IMR-90 (cell line): ENCODE measurements at regions not wholly inside any gene's neighbourhood (a gene's known extent, or its start where the extent isn't known, plus 50 kb on each side); places are given as distances from the start of the nearest gene placed in this dataset.

Source experiments
- ATAC-seq: fragments of 200-7000 bp; cut with Tn5 transposase; 2 replicates; pipeline ENCODE4 v1.9.1; 2020; ENCODE audit warnings: low read depth, mild to moderate bottlenecking, moderate library complexity
- BruUV-seq: library from RNA; stranded (reverse); fragments of 400-500 nt; replicated peaks from 2 replicates; lab custom pipeline; 2021; lab: Mats Ljungman, UMichigan
- CTCF ChIA-PET: fragments of 300-600 bp; formaldehyde crosslinking; extraction: SDS; loops from one replicate; lab custom pipeline; 2021; ENCODE audit warnings: antibody characterized with exemption; lab: Yijun Ruan, JAX
- POLR2A ChIA-PET: fragments of 300-600 bp; sonication (Branson Sonifier 250); formaldehyde crosslinking; loops from one replicate; lab custom pipeline; 2022; ENCODE audit warnings: antibody characterized with exemption; ENCODE audit not compliant: unreplicated experiment; lab: Charles Lee
- DNase-seq: peaks from one replicate; pipeline ENCODE4 v3.0.0; 2013
- H2AFZ ChIP-seq: replicated peaks from 2 replicates; pipeline ENCODE3; 2013; ENCODE audit warnings: low read length, mild to moderate bottlenecking; ENCODE audit not compliant: poor library complexity
- H2AK5ac ChIP-seq: 2 replicates; pipeline ENCODE4 v1.6.1; 2013; ENCODE audit warnings: low read depth, low read length, inconsistent platforms
- H2AK9ac ChIP-seq: replicated peaks from 2 replicates; pipeline ENCODE3; 2013; ENCODE audit warnings: mild to moderate bottlenecking, low read depth, low read length, moderate library complexity; ENCODE audit not compliant: poor library complexity
- H2BK120ac ChIP-seq: 2 replicates; pipeline ENCODE4 v1.6.1; 2013; ENCODE audit warnings: low read depth, low read length, inconsistent platforms
- H2BK15ac ChIP-seq: 3 replicates; pipeline ENCODE4 v1.6.1; 2013; ENCODE audit warnings: low read depth, low read length, inconsistent platforms
- H2BK20ac ChIP-seq: 2 replicates; pipeline ENCODE4 v1.6.1; 2013; ENCODE audit warnings: low read depth, mild to moderate bottlenecking, inconsistent platforms, low read length, moderate library complexity
- H2BK5ac ChIP-seq: 2 replicates; pipeline ENCODE4 v1.6.1; 2013; ENCODE audit warnings: mild to moderate bottlenecking, low read depth, low read length, inconsistent platforms; ENCODE audit not compliant: poor library complexity, severe bottlenecking
- H3K14ac ChIP-seq: replicated peaks from 2 replicates; pipeline ENCODE4 v1.6.1; 2013; ENCODE audit warnings: low read depth, low read length, inconsistent platforms
- H3K18ac ChIP-seq: 2 replicates; pipeline ENCODE4 v1.6.1; 2013; ENCODE audit warnings: low read depth, low read length, control low read depth
- H3K23ac ChIP-seq: 2 replicates; pipeline ENCODE4 v1.6.1; 2013; ENCODE audit warnings: low read depth, low read length, inconsistent platforms
- H3K27ac ChIP-seq: 2 replicates; pipeline ENCODE4 v1.5.1; 2013; ENCODE audit warnings: mild to moderate bottlenecking, control low read depth, low read length; ENCODE audit not compliant: insufficient read depth
- H3K27me3 ChIP-seq: 2 replicates; pipeline ENCODE4 v1.6.1; 2013; ENCODE audit warnings: low read length; ENCODE audit not compliant: control insufficient read depth, insufficient read depth
- H3K36me3 ChIP-seq: 2 replicates; pipeline ENCODE4 v1.6.1; 2013; ENCODE audit warnings: low read length, mixed read lengths; ENCODE audit not compliant: control insufficient read depth, insufficient read depth
- H3K4ac ChIP-seq: 2 replicates; pipeline ENCODE4 v1.6.1; 2013; ENCODE audit warnings: low read depth, low read length, inconsistent platforms
- H3K4me1 ChIP-seq: 2 replicates; pipeline ENCODE4 v1.6.1; 2013; ENCODE audit warnings: low read length, mixed read lengths; ENCODE audit not compliant: control insufficient read depth, insufficient read depth
- H3K4me2 ChIP-seq: 2 replicates; pipeline ENCODE4 v1.6.1; 2013; ENCODE audit warnings: low read depth, mild to moderate bottlenecking, control low read depth, low read length, moderate library complexity
- H3K4me3 ChIP-seq: 2 replicates; pipeline ENCODE4 v1.5.1; 2013; ENCODE audit warnings: low read depth, mild to moderate bottlenecking, control low read depth, low read length, moderate library complexity; ENCODE audit not compliant: insufficient read depth
- H3K56ac ChIP-seq: 2 replicates; pipeline ENCODE4 v1.6.1; 2013; ENCODE audit warnings: low read length, inconsistent platforms; ENCODE audit not compliant: insufficient read depth; ENCODE audit errors: extremely low read depth
- H3K79me1 ChIP-seq, 2 experiments: 2 replicates each; pipeline ENCODE4 v1.6.1; 2013; ENCODE audit warnings: low read length in 2 of 2, inconsistent platforms in 1 of 2, low read depth in 1 of 2
- H3K9ac ChIP-seq: 2 replicates; pipeline ENCODE4 v1.6.1; 2013; ENCODE audit warnings: low read depth, low read length, control low read depth
- H3K9me1 ChIP-seq: 2 replicates; pipeline ENCODE4 v1.6.1; 2013; ENCODE audit warnings: low read length, inconsistent platforms; ENCODE audit not compliant: insufficient read depth
- H3K9me3 ChIP-seq: 2 replicates; pipeline ENCODE4 v1.6.1; 2013; ENCODE audit warnings: low read length; ENCODE audit not compliant: control insufficient read depth, insufficient read depth
- H4K20me1 ChIP-seq: 2 replicates; pipeline ENCODE4 v1.6.1; 2013; ENCODE audit warnings: low read length, inconsistent platforms; ENCODE audit not compliant: insufficient read depth
- H4K5ac ChIP-seq: 2 replicates; pipeline ENCODE4 v1.6.1; 2013; ENCODE audit warnings: mild to moderate bottlenecking, low read depth, low read length, control low read depth
- H4K8ac ChIP-seq, 2 experiments: 2 replicates each; pipeline ENCODE4 v1.6.1; 2013; ENCODE audit warnings: low read depth in 2 of 2, low read length in 2 of 2, control low read depth in 1 of 2, inconsistent platforms in 1 of 2
- H4K91ac ChIP-seq: 2 replicates; pipeline ENCODE4 v1.6.1; 2013; ENCODE audit warnings: low read depth, low read length, inconsistent platforms; ENCODE audit not compliant: insufficient read depth
- CEBPB ChIP-seq: IDR thresholded peaks from 2 replicates; pipeline ENCODE4 v1.6.1; 2012; ENCODE audit warnings: low read depth, low read length, improper control_type of control experiment
- CTCF ChIP-seq: conservative IDR thresholded peaks from 2 replicates; pipeline ENCODE4 v1.5.1; 2012; ENCODE audit warnings: mild to moderate bottlenecking, low read depth, low read length, improper control_type of control experiment
- FOS ChIP-seq: fragments of 150-350 bp; IDR thresholded peaks from 2 replicates; pipeline ENCODE4 v1.6.1; 2016; ENCODE audit warnings: low read depth, low read length
- NFE2L2 ChIP-seq: fragments of 150-350 bp; IDR thresholded peaks from 2 replicates; pipeline ENCODE4 v1.6.1; 2016; ENCODE audit warnings: low read depth, mild to moderate bottlenecking, low read length
- POLR2A ChIP-seq: IDR thresholded peaks from 2 replicates; pipeline ENCODE4 v1.6.1; 2012; ENCODE audit warnings: mild to moderate bottlenecking, low read depth, low read length
- RCOR1 ChIP-seq: IDR thresholded peaks from 2 replicates; pipeline ENCODE4 v1.6.1; 2012; ENCODE audit warnings: mild to moderate bottlenecking, low read length, improper control_type of control experiment; ENCODE audit not compliant: insufficient replicate concordance
- SMC3 ChIP-seq: fragments of 150-350 bp; IDR thresholded peaks from 2 replicates; pipeline ENCODE4 v1.6.1; 2016; ENCODE audit warnings: low read depth, mild to moderate bottlenecking, antibody characterized with exemption, low read length, moderate library complexity
- USF2 ChIP-seq: fragments of 150-350 bp; IDR thresholded peaks from 2 replicates; pipeline ENCODE4 v1.6.1; 2017; ENCODE audit warnings: mild to moderate bottlenecking, antibody characterized with exemption, low read length, low read depth
- WGBS, 2 experiments: methylation state at CpG; one replicate each; pipeline versions ENCODE4 v1.1.5 to v1.1.7; 2013; ENCODE audit warnings: missing lambda C conversion rate in 2 of 2; ENCODE audit not compliant: insufficient read length in 1 of 2; ENCODE audit errors: extremely low coverage in 2 of 2; 5-methylcytosine and 5-hydroxymethylcytosine counted together
- dilution Hi-C: fragments of 300-500 bp; cut with HindIII; formaldehyde crosslinking; loops from one replicate; pipeline ENCODE4 v1.14.3; 2018; ENCODE audit warnings: low sequenced_read_pairs; ENCODE audit not compliant: unreplicated experiment
- in situ Hi-C: fragments of 300-500 bp; cut with MboI; formaldehyde crosslinking; loops from 3 replicates; pipeline ENCODE4 v1.14.3; 2019; ENCODE audit warnings: low sequenced_read_pairs, inconsistent platforms, mixed read lengths
- intact Hi-C: fragments of 100-400 bp; cut with micrococcal nuclease; formaldehyde crosslinking; loops from 2 replicates; pipeline ENCODE4 v1.10.0; 2022

DNA sequence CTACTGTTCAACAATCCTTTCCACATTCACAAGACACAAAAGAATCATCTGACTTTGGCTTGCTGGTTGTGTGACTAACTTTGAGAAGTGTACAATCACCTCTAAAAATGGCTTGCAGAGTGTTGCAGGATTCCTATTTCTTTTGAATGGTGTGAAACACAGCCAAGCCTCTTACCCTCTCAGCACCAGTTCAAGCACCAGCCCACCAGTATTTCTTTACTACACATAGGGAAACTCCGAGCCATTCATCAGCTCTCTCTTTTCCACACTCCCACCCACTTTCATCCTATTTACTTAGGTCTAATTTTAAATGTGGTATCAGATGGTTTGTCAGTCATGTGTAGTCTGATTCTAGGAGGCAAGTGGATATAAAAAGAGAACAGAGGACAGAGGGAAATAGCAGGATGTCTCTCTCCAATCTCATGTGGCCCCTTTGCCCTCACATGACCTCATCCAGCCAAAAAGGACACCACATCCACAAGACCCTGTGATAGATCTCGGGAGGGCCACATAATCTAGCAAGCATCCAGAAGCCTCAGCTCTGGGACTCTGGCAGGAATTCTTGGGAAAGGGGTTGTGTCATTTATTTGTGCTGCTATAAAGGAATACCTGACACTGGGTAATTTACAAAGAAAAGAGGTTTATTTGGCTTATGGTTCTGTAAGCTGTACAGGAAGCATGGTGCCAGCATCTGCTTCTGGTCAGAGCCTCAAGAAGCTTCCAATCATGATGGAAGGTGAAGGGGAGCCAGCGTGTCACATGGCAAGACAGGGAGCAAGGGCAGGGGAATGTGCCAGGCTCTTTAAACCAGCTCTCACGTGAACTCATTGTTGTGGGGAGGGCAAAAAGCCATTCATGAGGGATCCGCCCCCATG, 66.8 kb upstream of the NEBL start:
- POLR2A ChIA-PET: no interaction called here
- in situ Hi-C loops (no loop called here), intact Hi-C loops (no loop called here), dilution Hi-C loops (no loop called here)
- Histone ChIP-seq H4K91ac (no peak overlapping the region), H4K20me1 (no peaks in the 10 kb centered on the region), H2AFZ (no peak overlapping the region), H3K14ac (no peak overlapping the region), H3K18ac (no peak overlapping the region), H3K23ac (no peak overlapping the region), H2BK5ac (no peak overlapping the region), H3K27me3 (no peaks in the 10 kb centered on the region), H2BK20ac (no peak overlapping the region), H3K4me1 (no peaks in the 10 kb centered on the region), H3K4me2 (no peak overlapping the region), H2BK15ac (no peak overlapping the region), H3K4ac (no peak overlapping the region), H2AK5ac (no peak overlapping the region), H3K4me3 (no peak overlapping the region), H3K9ac (no peak overlapping the region), H4K5ac (no peak overlapping the region), H2AK9ac (no peak overlapping the region), H3K56ac (no peak overlapping the region), H3K9me1 (no peaks in the 10 kb centered on the region), H3K27ac (no peak overlapping the region), H3K36me3 (no peaks in the 10 kb centered on the region), H3K79me1 (no peaks in the 10 kb centered on the region), H3K9me3 (no peaks in the 10 kb centered on the region), H4K8ac (no peak overlapping the region), H2BK120ac (no peak overlapping the region)
- CTCF ChIA-PET: no interaction called here
- TF ChIP-seq CTCF (no peak), RCOR1 (no peak), FOS (no peak), NFE2L2 (no peak), SMC3 (no peak), POLR2A (no peak), USF2 (no peak), CEBPB (no peak)
- ATAC-seq (no peak), DNase-seq (no peak)
- BruUV-seq: no TSS peak
- no CpG with 5 or more reads among the region's 5 CpGs for WGBS, 2 experiments
